CD4-positive, alpha-beta T cell treated with Interleukin-4 for 4 hours (primary cell): ENCODE measurements at regions not wholly inside any gene's neighbourhood (a gene's known extent, or its start where the extent isn't known, plus 50 kb on each side); places are given as distances from the start of the nearest gene placed in this dataset.
"Not testable (repeated sequence)": the region's sequence is repeated elsewhere in the genome, so short reads cannot be mapped to it uniquely, and the experiment has no call there.

Source experiments
- DNase-seq: peaks from one replicate; pipeline ENCODE4 v3.0.0-alpha.2; 2020

DNA sequence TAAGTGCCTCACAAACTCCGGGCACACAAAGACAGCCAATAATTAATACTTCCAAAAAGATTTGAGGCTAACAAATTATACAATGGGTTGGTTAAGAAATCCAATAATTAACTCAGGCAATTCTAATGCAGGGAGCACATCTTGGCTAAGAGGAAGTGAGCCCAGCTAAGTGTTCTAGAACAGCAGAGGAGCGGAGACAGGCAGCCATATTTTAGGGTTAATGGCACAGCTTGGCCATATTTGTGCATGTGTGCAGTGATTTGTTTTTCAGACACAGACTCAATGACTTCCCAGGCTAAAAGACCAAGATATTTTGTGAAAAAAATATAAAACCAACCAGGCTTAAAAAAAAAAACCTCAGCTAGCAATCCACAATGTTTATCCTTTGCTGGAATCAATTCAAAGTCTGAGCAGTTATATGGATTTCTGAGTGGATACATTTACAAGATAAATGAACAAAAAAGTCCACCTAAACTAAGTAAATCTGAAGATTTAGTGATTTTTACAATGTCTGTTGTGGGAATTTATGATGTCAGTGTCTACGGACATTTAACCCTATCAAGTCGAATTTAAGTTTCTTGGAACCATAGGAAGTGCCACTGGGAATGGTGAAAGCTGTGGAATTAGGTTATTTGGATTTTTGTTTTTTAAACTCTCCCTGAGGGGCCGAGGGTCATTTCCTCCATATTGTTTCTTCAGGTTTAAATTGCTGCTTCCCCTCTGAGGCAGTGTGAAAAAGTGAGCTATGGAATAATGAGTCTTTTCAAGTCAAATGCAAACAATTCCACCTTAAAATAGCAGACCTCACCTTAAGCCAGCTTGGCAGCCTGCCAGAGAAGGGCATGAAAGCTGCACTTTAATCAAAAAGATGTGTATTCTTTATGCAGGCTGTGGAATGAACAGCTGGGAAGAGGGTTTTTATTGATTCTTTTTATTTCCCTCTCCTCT lies 413.7 kb upstream of the TBL1XR1 start:
- no peak for DNase-seq

DNA sequence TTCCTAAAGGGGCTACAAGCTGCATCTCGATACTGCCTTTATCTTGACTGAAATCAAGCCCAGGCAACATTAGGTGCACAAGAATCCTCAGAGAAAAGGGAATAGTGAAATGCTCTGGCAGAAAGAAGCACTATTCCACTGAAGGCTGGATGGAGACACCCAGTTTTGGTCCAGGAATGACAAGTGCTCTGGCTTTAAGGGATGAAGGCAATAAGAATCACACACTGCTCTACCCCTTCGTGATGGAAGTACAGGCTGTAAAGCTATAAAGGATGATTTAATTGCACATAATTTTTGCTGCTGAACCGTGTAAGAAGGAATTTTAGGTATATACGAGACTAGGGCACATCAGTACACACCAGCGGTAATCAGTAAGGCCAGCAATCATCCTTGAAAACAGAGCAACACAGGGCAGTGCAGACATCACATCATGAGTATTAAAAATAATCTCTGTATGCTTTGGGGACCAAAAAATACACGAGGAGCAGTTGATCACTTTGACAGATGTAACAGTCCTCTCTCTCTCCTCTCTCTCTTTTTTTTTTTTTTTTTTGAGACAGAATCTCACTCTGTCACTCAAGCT lies 414.6 kb upstream of the TBL1XR1 start:
- DNase-seq: no peak

GRCh38 chr3:177613901-177614300 lies 416.6 kb upstream of the TBL1XR1 start:
- DNase-seq: no peak

- no peak for DNase-seq
These were observed 417.7 kb upstream of the TBL1XR1 start for GRCh38 chr3:177615015-177615414.

GRCh38 chr3:177618873-177619733 lies 421.8 kb upstream of the TBL1XR1 start:
- no peak for DNase-seq

GRCh38 chr3:177620073-177620472 lies 422.8 kb upstream of the TBL1XR1 start:
- DNase-seq: no peak

GRCh38 chr3:177622520-177622919 lies 425.2 kb upstream of the TBL1XR1 start:
- no peak for DNase-seq

- no peak for DNase-seq
These were observed 425.8 kb upstream of the TBL1XR1 start for GRCh38 chr3:177622982-177623617.

- peak; percentile 10 for DNase-seq
These were observed 427.5 kb upstream of the TBL1XR1 start for GRCh38 chr3:177624528-177625495.

DNA sequence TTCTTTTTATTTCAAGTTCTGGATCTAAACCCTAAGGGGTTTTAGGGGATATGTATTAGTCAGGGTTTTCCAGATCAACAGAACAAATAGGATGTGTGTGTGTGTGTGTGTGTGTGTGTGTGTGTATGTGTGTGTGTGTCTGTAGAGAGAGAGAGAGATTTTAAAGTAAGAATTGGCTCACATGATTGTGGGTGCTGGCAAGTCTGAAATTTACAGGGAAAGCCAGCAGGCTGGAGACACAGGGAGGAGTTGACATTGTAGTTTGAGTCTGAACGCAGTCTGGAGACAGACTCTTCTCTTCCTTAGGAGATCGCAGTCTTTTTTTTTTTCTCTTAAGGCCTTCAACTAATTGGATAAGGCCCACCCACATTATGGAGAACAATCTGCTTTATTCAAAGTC lies 428.8 kb upstream of the TBL1XR1 start:
- no peak for DNase-seq

- not testable (repeated sequence) for DNase-seq
These were observed 430.9 kb upstream of the TBL1XR1 start for GRCh38 chr3:177628095-177628719.

DNA sequence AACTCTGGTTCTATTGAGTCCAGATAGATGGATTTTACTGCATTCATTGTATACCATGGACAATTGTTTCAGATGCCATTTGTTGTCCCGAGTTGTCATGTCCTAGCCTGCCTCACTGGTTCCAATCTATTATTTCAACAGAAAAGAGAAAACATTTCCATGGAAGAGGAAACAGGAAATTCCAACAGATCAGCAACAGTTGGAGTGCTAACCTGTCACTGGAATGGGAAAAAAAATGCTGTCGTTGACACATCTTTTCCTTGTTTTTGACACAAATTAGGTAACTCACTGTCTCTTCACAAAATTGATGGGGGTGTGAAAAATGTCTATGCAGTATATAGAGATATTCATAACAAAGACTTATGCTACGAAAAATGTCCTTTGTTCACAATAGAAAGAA lies 432.0 kb upstream of the TBL1XR1 start:
- DNase-seq: no peak

DNA sequence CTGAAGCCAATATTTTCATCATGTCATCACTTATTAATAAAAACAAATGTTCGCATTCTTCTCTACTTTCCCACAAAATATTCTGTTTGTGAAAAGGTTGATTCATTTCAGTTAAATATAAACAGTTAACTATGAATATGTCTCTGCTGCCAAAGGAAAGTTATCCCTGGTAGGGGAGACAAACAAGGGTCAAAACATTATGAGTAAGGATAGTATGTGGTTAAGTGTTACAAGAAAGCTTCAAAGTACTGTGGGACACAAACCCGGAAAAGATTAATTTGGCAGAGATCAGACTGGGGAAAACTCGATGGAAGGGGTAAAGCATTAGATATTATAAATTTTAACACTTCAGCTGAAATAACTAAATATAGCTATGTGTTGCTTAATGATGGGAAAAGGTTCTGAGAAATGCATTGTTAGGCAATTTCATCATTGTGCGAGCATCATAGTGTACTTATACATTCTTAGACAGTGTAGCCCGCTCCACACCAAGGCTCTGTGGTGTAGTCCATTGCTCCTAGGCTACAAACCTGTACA lies 436.5 kb upstream of the TBL1XR1 start:
- no peak for DNase-seq

DNA sequence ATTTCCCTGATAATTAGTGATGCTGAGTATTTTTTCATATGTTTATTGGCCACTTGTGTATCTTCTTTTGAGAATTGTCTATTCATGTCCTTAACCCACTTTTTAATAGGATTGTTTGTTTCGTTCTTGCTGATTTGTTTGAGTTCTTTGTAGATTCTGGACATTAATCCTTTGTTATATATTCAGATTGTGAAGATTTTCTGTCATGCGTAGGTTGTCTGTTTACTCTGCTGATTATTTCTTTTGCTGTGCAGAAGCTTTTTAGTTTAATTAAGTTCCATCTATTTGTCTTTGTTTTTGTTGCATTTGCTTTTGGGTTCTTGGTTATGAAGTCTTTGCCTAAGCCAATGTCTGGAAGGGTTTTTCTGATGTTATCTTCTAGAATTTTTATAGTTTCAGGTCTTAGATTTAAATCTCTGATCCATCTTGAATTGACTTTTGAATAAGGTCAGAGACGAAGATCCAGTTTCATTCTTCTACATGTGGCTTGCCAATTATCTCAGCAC lies 438.4 kb upstream of the TBL1XR1 start:
- not testable (repeated sequence) for DNase-seq

GRCh38 chr3:177640319-177640965 lies 443.2 kb upstream of the TBL1XR1 start:
- DNase-seq: no peak

DNA sequence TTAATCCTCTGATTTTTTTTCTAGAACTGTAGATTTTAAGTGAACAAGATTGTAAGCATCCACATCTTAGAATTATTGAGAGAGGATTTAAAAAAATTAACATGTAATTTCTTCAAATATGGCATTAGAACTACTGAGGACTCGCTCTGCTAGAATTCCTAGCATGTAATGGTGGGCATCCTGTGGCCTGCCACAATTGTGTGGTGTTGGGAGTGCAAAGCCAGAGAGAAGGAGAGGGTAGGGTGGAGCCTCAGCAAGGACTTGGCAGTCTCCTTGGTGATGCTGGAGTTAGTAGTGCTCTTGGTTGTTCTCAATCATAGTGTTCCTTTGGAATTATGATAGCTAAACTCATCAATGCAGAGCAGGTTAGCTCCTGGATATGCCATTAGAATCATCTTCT lies 443.9 kb upstream of the TBL1XR1 start:
- DNase-seq: no peak

DNA sequence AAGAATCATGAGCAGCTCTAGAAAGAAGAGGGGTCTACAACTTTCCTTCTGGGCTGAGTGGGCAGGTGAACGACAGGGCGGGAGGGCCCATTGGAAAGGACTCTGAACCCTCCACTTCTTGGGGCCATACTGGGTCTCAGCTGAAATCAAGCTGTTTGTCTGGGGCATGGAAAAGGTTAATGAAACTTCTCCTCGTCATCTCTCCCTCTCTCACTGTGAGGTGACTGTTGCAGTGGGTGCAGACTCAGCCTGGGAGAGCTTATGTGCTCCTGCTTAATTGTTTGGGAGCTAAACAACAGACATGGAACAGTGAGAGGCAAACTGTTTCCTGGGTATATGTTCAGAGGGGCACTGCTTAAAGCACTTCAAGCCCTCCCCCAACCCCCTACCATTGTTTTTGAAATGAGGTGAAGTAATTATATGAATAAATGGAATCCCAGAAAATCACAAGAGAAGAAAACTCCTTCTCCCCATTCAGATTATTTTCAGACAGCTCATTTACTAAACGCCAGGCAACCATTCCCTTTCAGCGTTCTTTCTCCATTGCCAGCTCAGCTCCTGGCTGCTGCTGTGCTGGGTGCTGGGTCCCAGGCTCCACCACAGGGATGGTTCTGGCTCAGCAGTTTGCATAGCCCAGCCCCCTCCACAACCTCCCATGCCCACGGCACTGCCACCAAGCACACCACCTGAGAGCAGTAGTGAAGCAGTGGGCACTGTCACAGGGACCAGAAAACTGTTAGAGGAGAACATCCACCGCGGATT lies 444.9 kb upstream of the TBL1XR1 start:
- DNase-seq: no peak

DNA sequence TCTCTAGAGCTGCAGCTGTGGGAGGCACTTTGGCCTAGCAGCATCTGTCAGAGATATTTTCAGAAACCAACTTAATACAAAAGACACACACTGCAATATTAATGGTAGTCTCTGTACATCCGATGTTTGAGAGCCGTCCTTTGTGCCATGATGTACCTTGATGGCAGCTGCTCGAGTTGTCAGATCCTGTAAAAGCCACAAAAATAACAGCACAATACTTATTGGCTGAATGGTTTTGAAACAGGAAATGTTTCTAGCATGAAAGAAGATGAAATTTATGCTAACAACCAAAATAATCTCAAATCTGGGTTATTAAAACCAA lies 445.5 kb upstream of the TBL1XR1 start:
- peak; percentile 50 for DNase-seq

- peak; percentile 45 for DNase-seq
These were observed 449.5 kb upstream of the TBL1XR1 start for GRCh38 chr3:177646749-177647148.
